ENCODE measurements at regions not wholly inside any gene's neighbourhood (a gene's known extent, or its start where the extent isn't known, plus 50 kb on each side); places are given as distances from the start of the nearest gene placed in this dataset.
A peak's percentile ranks its signal among the peaks of the same experiment; 100 is the strongest.

GRCh38 chr14:71680736-71681387 is 251.4 kb upstream of the RGS6 start:
- DNase-seq (ENCODE audit: low read depth) = no peak

- no peak for DNase-seq (ENCODE audit: low read depth)
Observed at GRCh38 chr14:71682337-71682736, 249.9 kb upstream of the RGS6 start.

- DNase-seq (ENCODE audit: low read depth) = no peak
Observed at GRCh38 chr14:71684323-71684722, 247.9 kb upstream of the RGS6 start.

GRCh38 chr14:71686677-71687076 is 245.6 kb upstream of the RGS6 start:
- DNase-seq (ENCODE audit: low read depth) = no peak

DNA sequence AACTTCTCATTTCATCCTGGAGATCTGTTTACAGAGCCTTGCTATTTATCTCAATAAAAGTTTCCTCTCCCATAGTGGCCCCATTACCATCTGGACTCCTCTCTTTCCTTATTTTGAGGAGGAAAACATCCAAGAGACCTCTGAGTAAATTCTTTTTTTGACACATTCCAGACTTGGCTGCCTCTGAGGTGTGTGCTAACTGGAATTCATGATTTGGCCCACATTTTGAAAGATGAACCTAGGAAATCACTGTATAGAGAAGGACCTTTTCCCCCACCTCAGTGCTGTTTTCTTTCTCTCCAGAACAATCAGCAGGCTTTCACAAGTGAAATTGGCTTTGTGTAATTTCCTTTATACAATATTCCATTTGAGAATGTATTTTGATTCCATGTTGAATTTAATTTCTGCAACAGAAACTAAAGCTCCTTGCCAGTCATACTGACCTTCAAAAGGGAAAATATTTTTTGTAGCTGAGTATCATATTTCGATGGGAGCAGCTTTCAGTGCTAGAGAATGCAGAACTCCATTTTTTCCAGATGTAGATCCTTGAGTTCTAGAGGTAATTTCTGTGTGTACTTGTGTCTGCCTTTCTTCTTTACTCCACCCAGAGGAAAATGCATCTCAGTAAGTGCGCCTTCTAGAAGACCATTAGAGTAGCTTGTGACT is 244.9 kb upstream of the RGS6 start:
- DNase-seq (ENCODE audit: low read depth) = no peak

DNA sequence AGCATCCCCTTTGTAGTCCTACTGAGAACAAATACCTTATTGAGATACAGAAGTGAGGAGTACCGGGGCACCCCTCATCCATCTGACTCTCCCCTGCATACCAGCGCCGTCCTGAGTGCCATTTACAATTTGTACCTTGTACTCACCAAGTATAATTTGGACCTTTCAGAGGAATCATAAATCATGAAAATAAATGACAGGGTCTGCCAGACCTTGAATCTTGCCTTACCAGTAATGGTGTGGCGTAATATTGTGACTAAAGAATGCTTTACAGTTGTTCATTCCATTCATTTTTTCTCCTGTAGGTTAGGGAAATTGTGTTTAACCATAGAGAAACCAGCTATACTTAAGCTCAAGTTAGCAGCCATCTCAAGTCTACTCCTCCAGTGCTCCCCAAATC is 243.7 kb upstream of the RGS6 start:
- DNase-seq (ENCODE audit: low read depth) = no peak

DNA sequence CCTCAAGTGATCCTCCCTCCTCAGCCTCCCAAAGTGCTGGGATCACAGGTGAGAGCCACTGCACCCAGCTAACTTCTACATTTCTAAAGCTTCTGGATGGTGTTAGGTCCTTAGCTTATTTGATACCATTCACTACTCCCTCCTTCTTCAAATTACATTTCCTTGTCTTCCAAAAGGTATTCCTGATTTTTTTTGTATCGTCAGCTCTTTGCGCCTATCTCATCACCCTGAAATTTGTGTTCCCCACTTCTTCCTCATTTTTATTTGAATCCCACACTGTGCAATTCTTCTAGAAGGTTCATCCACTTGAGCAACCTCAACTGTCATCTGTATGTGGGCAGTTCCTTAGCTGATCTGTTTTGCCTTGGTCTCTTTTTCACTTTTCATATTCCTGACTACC is 241.8 kb upstream of the RGS6 start:
- no peak for DNase-seq (ENCODE audit: low read depth)

DNA sequence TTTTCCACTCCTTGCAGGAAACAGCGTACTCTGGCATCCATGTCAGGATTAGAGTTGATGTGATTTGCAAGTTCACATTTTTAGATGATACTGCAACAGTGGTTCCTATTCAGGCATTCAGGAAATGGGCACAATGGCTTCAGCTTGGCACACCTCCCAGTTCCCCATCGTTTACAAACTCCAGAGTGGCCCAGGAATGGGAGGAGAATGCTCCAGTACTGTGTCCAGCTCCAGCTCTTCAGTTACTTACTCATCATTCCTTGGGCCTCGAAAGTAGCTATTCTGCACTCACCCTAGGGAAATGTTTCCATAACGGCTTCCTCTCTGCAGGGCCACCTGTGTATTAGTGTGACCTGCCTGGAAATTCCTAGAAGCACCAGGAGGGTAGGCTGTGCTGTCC is 239.7 kb upstream of the RGS6 start:
- DNase-seq (ENCODE audit: low read depth) = peak; percentile 8

- DNase-seq (ENCODE audit: low read depth) = peak; percentile 85
Observed at GRCh38 chr14:71693381-71693780, 238.8 kb upstream of the RGS6 start.

GRCh38 chr14:71694591-71695530 is 237.4 kb upstream of the RGS6 start:
- no peak for DNase-seq (ENCODE audit: low read depth)

GRCh38 chr14:71695611-71696350 is 236.4 kb upstream of the RGS6 start:
- DNase-seq (ENCODE audit: low read depth) = no peak

DNA sequence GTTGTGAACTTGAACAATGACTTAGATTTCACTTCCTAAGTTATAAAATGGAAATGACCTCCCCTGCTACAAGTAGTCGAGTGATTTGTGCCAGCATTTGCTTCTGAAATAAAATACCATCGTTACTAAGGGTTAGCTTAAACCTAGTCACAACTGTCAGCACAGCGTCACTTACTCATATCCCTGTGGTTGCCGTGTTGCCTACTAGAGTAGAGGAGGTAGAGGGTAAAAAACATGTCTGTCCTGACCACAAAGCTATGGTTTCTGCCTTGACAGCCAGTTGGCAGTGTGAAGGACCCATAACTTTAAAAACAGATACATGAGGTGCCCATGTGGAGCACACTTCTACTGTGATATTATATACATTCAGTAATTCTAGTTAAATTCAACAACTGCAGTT is 234.2 kb upstream of the RGS6 start:
- DNase-seq (ENCODE audit: low read depth) = no peak

DNA sequence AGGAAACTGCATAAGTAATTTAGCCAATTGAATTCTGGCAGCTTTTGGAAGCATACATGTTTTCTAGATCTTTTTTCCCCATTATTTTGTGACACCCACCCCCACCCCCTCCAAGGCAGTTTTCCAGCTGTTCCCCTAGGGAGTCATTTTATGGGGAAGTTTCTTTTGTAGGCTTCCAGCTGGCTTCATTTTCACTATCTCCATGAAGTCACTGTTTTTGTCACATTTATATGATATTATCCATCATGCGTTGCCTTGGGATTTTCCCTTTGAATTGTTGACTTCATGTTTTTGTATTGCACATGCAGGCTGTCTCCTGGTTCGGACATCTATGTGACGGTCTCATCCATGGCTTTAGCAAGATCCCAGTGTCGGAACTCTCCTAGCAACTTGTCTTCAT is 233.6 kb upstream of the RGS6 start:
- no peak for DNase-seq (ENCODE audit: low read depth)

GRCh38 chr14:71701990-71702389 is 230.2 kb upstream of the RGS6 start:
- no peak for DNase-seq (ENCODE audit: low read depth)

DNA sequence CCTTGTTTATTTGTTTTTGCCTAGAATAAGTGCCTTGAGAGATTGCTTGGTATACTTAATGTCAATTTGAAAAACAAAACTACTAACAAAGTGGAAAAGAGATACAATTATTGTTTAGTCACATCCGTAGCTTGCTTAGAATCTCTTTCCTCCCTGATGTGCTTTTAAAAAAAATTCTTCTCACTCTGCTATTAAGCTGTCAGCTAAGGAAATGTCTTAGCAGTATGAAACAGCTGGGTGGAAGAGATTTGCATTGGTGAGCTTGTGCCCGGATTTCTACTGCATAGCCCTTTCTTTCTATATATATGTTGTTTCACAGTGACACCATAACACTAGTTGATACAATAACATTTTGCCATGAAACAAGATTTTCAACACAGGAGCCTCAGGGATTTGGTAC is 229.4 kb upstream of the RGS6 start:
- no peak for DNase-seq (ENCODE audit: low read depth)

DNA sequence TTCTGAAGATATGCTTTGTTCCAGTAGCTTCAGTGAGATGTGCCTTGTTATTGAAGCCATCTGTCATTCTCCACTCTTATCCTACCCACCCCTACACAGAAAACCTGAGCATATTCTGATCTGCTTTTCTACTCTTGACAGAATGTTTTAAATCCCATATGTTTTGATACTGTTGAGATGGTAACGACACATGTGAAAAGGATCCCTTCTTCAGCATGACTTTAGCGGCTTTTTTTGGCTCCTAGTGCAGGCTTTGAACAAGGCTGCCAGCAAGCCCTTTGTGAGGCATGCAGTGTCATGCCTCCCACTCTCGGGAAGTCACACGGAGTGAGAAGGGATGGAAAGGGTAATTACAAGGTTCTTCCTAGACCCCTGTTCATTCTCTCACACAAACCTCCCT is 228.8 kb upstream of the RGS6 start:
- peak; percentile 21 for DNase-seq (ENCODE audit: low read depth)

- no peak for DNase-seq (ENCODE audit: low read depth)
Observed at GRCh38 chr14:71704210-71704609, 228.0 kb upstream of the RGS6 start.

DNA sequence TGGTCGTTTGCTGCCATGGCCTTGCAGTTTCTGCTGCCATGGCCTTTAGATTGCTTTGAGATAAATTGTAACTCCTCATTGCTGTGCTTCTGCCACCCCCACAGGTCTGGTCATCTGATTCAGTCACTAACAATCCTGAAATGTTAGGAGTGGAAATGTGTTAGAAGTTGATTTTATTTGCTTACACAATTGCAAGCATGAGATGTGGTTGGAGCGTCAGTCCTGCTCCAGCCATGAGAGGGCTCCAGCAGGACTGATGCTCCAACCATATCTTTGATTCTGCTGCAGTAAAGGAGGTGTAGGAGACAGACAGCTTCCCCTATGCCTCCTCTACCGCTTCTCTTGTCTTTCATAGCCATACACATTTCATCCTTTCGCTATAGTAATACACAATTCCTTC is 226.8 kb upstream of the RGS6 start:
- no peak for DNase-seq (ENCODE audit: low read depth)

DNA sequence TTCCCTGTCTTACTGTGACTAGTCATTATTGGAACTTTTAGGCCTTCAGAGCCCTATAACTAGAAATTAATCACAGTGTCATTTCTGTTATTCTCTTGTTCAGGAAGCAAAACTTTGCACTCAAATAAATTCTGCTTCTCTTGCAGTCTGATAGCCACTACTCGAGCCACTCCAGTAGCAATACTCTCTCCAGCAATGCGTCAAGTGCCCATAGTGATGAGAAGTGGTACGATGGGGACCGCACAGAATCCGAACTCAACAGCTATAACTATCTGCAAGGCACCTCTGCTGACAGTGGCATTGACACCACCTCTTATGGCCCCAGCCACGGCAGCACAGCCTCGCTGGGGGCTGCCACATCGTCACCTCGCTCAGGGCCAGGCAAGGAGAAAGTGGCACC is 223.2 kb upstream of the RGS6 start:
- DNase-seq (ENCODE audit: low read depth) = no peak

DNA sequence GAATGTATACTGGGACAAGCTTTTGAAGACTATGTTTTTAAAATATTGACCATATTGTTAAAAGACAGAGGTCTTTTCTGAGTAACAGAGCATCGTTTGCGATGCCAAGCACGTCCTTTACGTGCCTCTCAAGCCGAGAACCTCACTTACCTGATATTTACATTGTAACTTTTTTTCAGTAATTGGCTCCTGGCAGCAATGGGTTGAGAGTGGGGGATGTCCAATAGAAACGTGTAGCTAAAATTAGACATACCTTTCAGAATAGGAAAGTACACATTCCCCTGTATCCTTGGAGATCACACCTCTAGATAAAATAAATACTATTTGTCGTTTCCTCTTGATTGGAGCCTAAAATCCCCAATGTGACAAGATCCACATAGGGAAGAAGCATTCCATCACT is 222.2 kb upstream of the RGS6 start:
- DNase-seq (ENCODE audit: low read depth) = no peak

DNA sequence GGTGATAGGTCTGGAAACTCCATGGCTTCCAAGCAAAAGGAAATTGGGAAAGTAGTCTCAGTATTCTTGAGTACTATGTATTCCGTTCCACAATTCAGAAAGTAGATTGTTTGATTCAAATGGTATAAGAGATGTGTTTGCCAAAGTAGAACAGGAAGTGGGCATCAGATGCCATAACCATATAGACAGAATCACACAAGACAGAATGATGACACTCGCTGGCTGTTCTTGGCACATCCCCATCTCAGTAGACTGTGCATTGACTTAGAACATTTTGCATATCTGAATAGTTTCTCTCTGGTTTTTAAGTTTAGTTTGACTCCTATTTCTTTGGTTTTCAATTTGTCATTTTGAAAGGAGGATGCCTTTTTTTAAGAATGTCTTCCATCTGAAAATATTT is 221.1 kb upstream of the RGS6 start:
- DNase-seq (ENCODE audit: low read depth) = no peak

DNA sequence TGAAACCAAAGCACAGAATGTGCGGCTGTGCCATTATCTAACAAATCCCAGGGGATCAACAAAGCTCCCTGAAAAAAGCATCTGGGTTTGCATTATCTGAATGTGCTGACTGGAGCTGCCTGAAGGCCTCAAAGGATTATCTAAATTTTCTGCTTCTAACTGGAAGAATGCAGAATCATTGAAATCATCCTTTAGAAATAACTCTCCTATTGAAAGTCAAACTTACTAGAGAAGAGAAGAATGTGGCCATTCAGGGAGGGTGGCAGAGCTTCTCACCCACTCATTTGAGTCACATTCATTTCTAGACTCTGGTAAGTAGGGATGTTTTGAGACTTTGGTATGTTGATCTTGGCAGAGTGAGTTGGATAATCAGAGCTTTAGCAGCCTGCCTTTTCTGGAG is 220.6 kb upstream of the RGS6 start:
- DNase-seq (ENCODE audit: low read depth) = peak; percentile 90
